Stimulated activated CD4-positive, alpha-beta T cell treated with anti-CD3 and anti-CD28 coated beads, Interleukin-1b, Interleukin-23, amount 100 ng/mL, for 24 hours (primary cell): ENCODE measurements at regions not wholly inside any gene's neighbourhood (a gene's known extent, or its start where the extent isn't known, plus 50 kb on each side); places are given as distances from the start of the nearest gene placed in this dataset.

Experiments used
- DNase-seq, 4 experiments: peaks; one replicate each; pipeline ENCODE4 v3.0.0-alpha.2; 2020; ENCODE audit warnings: low read depth in 4 of 4, low spot score in 1 of 4

GRCh38 chr13:74320282-74320681 is 186.1 kb upstream of the KLF12 start:
- DNase-seq: no peak

- DNase-seq: no peak
Observed at GRCh38 chr13:74316547-74316946, 182.3 kb upstream of the KLF12 start.

- DNase-seq: no peak
Observed at GRCh38 chr13:74306496-74306895, 172.3 kb upstream of the KLF12 start.

- no peak for DNase-seq
Observed at GRCh38 chr13:74305876-74306275, 171.7 kb upstream of the KLF12 start.

- no peak for DNase-seq
Observed at GRCh38 chr13:74301258-74301935, 167.2 kb upstream of the KLF12 start.

- DNase-seq: no peak
Observed at GRCh38 chr13:74300162-74300561, 166.0 kb upstream of the KLF12 start.

- DNase-seq: no peak
Observed at GRCh38 chr13:74299721-74300120, 165.5 kb upstream of the KLF12 start.

- no peak for DNase-seq
Observed at GRCh38 chr13:74298923-74299322, 164.7 kb upstream of the KLF12 start.

GRCh38 chr13:74289861-74290773 is 155.9 kb upstream of the KLF12 start:
- no peak for DNase-seq

- DNase-seq: no peak
Observed at GRCh38 chr13:74289107-74289506, 154.9 kb upstream of the KLF12 start.

GRCh38 chr13:74288361-74288911 is 154.2 kb upstream of the KLF12 start:
- no peak for DNase-seq

- peak; percentile 36 to 58 (median 49) for DNase-seq
Observed at GRCh38 chr13:74287724-74288169, 153.5 kb upstream of the KLF12 start.

GRCh38 chr13:74280795-74281490 is 146.7 kb upstream of the KLF12 start:
- DNase-seq: no peak

- DNase-seq: no peak
Observed at GRCh38 chr13:74280093-74280794, 146.0 kb upstream of the KLF12 start.

- DNase-seq: no peak
Observed at GRCh38 chr13:74278901-74279300, 144.7 kb upstream of the KLF12 start.

- DNase-seq: no peak
Observed at GRCh38 chr13:74274916-74275315, 140.7 kb upstream of the KLF12 start.

GRCh38 chr13:74273581-74273980 is 139.4 kb upstream of the KLF12 start:
- DNase-seq: no peak

GRCh38 chr13:74272826-74273225 is 138.6 kb upstream of the KLF12 start:
- DNase-seq: no peak

- DNase-seq: no peak
Observed at GRCh38 chr13:74270018-74270417, 135.8 kb upstream of the KLF12 start.

GRCh38 chr13:74266861-74267260 is 132.7 kb upstream of the KLF12 start:
- no peak for DNase-seq

- DNase-seq: no peak
Observed at GRCh38 chr13:74266309-74266708, 132.1 kb upstream of the KLF12 start.
